GM18508 (cell line): ENCODE measurements at regions not wholly inside any gene's neighbourhood (a gene's known extent, or its start where the extent isn't known, plus 50 kb on each side); places are given as distances from the start of the nearest gene placed in this dataset.

Experiments used
- ATAC-seq: cut with Tn5 transposase; IDR thresholded peaks from one replicate; pipeline ENCODE4 v1.9.1; 2021; ENCODE audit warnings: moderate number of reproducible peaks; ENCODE audit not compliant: insufficient read depth, unreplicated experiment

GRCh38 chr10:3420527-3421469 is 248.2 kb upstream of the PITRM1 start:
- ATAC-seq: no peak

GRCh38 chr10:3419719-3420495 is 247.3 kb upstream of the PITRM1 start:
- ATAC-seq: no peak

- no peak for ATAC-seq
Measured at GRCh38 chr10:3418926-3419325, 246.3 kb upstream of the PITRM1 start.

GRCh38 chr10:3418041-3418754 is 245.6 kb upstream of the PITRM1 start:
- ATAC-seq: no peak

- ATAC-seq: no peak
Measured at GRCh38 chr10:3417096-3417495, 244.5 kb upstream of the PITRM1 start.

GRCh38 chr10:3415878-3416605 is 243.5 kb upstream of the PITRM1 start:
- no peak for ATAC-seq

GRCh38 chr10:3415038-3415736 is 242.6 kb upstream of the PITRM1 start:
- no peak for ATAC-seq

- no peak for ATAC-seq
Measured at GRCh38 chr10:3414667-3415023, 242.1 kb upstream of the PITRM1 start.

GRCh38 chr10:3413937-3414666 is 241.5 kb upstream of the PITRM1 start:
- no peak for ATAC-seq

GRCh38 chr10:3412646-3413045 is 240.1 kb upstream of the PITRM1 start:
- ATAC-seq: no peak

- ATAC-seq: no peak
Measured at GRCh38 chr10:3412071-3412582, 239.5 kb upstream of the PITRM1 start.

- no peak for ATAC-seq
Measured at GRCh38 chr10:3411044-3411443, 238.5 kb upstream of the PITRM1 start.

- no peak for ATAC-seq
Measured at GRCh38 chr10:3409928-3410327, 237.3 kb upstream of the PITRM1 start.

- ATAC-seq: no peak
Measured at GRCh38 chr10:3408603-3409365, 236.2 kb upstream of the PITRM1 start.

GRCh38 chr10:3407208-3407607 is 234.6 kb upstream of the PITRM1 start:
- no peak for ATAC-seq

GRCh38 chr10:3406556-3406955 is 234.0 kb upstream of the PITRM1 start:
- ATAC-seq: no peak

- no peak for ATAC-seq
Measured at GRCh38 chr10:3404381-3404780, 231.8 kb upstream of the PITRM1 start.

- no peak for ATAC-seq
Measured at GRCh38 chr10:3402187-3402751, 229.7 kb upstream of the PITRM1 start.
